ENCODE measurements at regions not wholly inside any gene's neighbourhood (a gene's known extent, or its start where the extent isn't known, plus 50 kb on each side); places are given as distances from the start of the nearest gene placed in this dataset.

- TF ChIP-seq ZNF592 (IDR thresholded peaks at IDR 0.05) (no peak), PRPF4 (IDR thresholded peaks at IDR 0.05; ENCODE audit: insufficient read depth, low read depth, low read length, poor library complexity, severe bottlenecking) (no peak), ZNF197 (CRISPR knock-in tag; IDR thresholded peaks at IDR 0.05; ENCODE audit: low read depth) (no peak), CEBPG (CRISPR knock-in tag; IDR thresholded peaks at IDR 0.05) (no peak), CEBPG (tag; conservative IDR thresholded peaks at IDR 0.05 in 1 of 2, IDR thresholded peaks at IDR 0.05 in 1 of 2) (no peak), ZNF589 (CRISPR knock-in tag; IDR thresholded peaks at IDR 0.05; ENCODE audit: low read depth) (no peak), SMAD3 (CRISPR knock-in tag; conservative IDR thresholded peaks at IDR 0.05) (no peak)
Measured at GRCh38 chr2:212595036-212595654, 56.5 kb upstream of the ERBB4 start (continued).

Measured in K562 (cell line).